Ishikawa (cell line): ENCODE measurements at regions not wholly inside any gene's neighbourhood (a gene's known extent, or its start where the extent isn't known, plus 50 kb on each side); places are given as distances from the start of the nearest gene placed in this dataset.
A peak's percentile ranks its signal among the peaks of the same experiment; 100 is the strongest.

ENCODE experiments used
- CEBPB ChIP-seq: IDR thresholded peaks from 2 replicates; pipeline ENCODE4 v1.6.1; 2012
- CREB1 ChIP-seq: IDR thresholded peaks from 2 replicates; pipeline ENCODE4 v1.6.1; 2012; ENCODE audit warnings: low read depth
- EGR1 ChIP-seq: IDR thresholded peaks from 2 replicates; pipeline ENCODE4 v1.6.1; 2012
- EP300 ChIP-seq: IDR thresholded peaks from 2 replicates; pipeline ENCODE4 v1.6.1; 2012; ENCODE audit warnings: borderline replicate concordance
- FOXM1 ChIP-seq: IDR thresholded peaks from 2 replicates; pipeline ENCODE4 v1.6.1; 2012; ENCODE audit warnings: low read depth, borderline replicate concordance
- MAX ChIP-seq: IDR thresholded peaks from 2 replicates; pipeline ENCODE4 v1.6.1; 2012
- NFIC ChIP-seq: IDR thresholded peaks from 2 replicates; pipeline ENCODE4 v1.6.1; 2012
- RAD21 ChIP-seq: IDR thresholded peaks from 2 replicates; pipeline ENCODE4 v1.6.1; 2012; ENCODE audit warnings: low read depth
- TAF1 ChIP-seq: IDR thresholded peaks from 2 replicates; pipeline ENCODE4 v1.6.1; 2012; ENCODE audit warnings: low read depth, mild to moderate bottlenecking
- TCF12 ChIP-seq: IDR thresholded peaks from 2 replicates; pipeline ENCODE4 v1.6.1; 2012; ENCODE audit warnings: low read depth
- TEAD4 ChIP-seq: IDR thresholded peaks from 2 replicates; pipeline ENCODE4 v1.6.1; 2012
- USF1 ChIP-seq: IDR thresholded peaks from 2 replicates; pipeline ENCODE4 v1.6.1; 2012
- YY1 ChIP-seq: IDR thresholded peaks from 2 replicates; pipeline ENCODE4 v1.6.1; 2012; ENCODE audit warnings: low read depth
- ZBTB7A ChIP-seq: IDR thresholded peaks from 2 replicates; pipeline ENCODE4 v1.6.1; 2012; ENCODE audit warnings: low read depth
- TF ChIP-seq, protein P1 (sequence below): IDR thresholded peaks from 2 replicates; pipeline ENCODE4 v1.6.1; 2012; ENCODE audit warnings: low read depth, mild to moderate bottlenecking

DNA sequence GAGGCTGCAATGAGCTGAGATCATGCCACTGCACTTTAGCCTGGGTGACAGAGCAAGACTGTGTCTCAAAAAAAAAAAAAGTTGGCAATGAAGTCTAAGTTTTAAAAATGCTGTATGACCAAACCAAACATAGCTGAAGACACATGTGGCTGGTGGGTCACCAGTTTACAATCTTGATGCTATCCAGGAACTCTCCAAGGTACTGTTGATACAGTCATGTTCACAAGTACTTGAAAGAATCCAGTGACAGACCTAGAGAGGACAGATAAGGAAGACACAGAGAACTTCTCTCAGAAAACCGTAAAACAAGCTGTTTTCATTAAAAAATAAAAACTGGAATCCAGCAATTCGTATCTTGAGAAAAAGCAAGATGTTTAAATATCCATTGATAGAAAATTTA is 95.7 kb downstream of the ACTBL2 start:
- TF ChIP-seq, protein P1, sequence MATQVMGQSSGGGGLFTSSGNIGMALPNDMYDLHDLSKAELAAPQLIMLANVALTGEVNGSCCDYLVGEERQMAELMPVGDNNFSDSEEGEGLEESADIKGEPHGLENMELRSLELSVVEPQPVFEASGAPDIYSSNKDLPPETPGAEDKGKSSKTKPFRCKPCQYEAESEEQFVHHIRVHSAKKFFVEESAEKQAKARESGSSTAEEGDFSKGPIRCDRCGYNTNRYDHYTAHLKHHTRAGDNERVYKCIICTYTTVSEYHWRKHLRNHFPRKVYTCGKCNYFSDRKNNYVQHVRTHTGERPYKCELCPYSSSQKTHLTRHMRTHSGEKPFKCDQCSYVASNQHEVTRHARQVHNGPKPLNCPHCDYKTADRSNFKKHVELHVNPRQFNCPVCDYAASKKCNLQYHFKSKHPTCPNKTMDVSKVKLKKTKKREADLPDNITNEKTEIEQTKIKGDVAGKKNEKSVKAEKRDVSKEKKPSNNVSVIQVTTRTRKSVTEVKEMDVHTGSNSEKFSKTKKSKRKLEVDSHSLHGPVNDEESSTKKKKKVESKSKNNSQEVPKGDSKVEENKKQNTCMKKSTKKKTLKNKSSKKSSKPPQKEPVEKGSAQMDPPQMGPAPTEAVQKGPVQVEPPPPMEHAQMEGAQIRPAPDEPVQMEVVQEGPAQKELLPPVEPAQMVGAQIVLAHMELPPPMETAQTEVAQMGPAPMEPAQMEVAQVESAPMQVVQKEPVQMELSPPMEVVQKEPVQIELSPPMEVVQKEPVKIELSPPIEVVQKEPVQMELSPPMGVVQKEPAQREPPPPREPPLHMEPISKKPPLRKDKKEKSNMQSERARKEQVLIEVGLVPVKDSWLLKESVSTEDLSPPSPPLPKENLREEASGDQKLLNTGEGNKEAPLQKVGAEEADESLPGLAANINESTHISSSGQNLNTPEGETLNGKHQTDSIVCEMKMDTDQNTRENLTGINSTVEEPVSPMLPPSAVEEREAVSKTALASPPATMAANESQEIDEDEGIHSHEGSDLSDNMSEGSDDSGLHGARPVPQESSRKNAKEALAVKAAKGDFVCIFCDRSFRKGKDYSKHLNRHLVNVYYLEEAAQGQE, result peak; percentile 80
- no peak for TF ChIP-seq TAF1

DNA sequence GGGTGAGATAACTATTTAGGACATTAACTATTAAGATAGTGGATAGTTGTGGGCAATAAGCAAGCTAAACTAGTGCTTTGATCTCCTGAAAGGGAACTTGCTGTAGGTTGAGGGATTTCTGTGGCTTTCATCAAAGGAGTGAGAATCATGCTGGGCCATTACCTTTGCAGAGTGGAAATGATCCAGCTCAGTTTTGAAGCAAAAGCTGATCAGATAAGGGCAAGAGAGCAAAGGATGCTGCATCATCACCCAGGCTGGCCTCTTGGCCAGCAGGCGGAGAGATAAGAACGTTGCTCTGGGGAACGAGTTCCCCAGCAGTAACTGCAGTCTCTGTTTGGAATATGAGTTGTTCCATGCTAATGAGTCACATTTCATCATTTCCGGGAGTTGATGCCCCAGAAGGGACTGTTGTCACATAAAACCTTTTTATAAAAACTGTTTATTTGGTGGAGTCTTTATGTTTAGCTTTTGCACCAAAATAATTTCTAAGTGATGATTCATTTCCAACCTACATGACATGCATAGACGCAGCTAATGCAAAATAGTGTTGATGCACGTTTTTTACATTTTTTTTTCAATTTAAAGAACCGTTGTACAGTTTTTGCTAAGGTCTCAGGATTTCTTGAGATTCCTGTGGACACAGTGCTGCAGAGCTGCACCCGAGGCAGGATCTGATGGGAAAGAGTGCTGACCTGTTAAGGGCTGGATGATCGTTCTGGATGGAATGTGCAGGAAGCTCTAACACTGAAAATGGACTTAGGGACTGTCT is 99.3 kb downstream of the ACTBL2 start:
- TF ChIP-seq MAX, result no peak
- TF ChIP-seq RAD21, result no peak
- TF ChIP-seq ZBTB7A, result no peak

DNA sequence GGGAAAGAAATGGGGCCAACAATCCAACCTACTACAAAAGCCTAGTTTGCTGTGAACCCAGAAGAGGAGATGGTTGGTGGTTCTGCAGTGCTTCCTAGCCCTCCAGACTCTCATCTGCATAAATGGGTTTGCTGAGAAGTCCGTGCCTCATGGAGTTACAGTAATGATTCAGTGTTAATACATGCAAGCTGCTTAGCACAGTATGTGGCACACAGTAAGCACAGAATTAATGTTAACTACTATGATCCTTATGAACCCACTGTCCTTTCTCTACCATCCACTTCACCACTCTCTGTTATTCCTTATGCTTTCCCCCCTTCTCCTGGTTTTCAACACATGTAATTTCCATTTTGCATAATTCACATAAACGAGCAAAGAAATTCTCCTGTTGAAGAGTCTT is 100.0 kb downstream of the ACTBL2 start:
- TF ChIP-seq TAF1, result no peak
- TF ChIP-seq EGR1, result no peak
- TF ChIP-seq RAD21, result no peak
- TF ChIP-seq ZBTB7A, result no peak
- TF ChIP-seq, protein P1, result no peak
- TF ChIP-seq YY1, result no peak
- TF ChIP-seq TCF12, result no peak
- TF ChIP-seq FOXM1, result no peak
- TF ChIP-seq TEAD4, result no peak
- TF ChIP-seq MAX, result no peak
- TF ChIP-seq NFIC, result no peak
- TF ChIP-seq CEBPB, result no peak
- no peak for TF ChIP-seq EP300
- TF ChIP-seq USF1, result no peak
- no peak for TF ChIP-seq CREB1

GRCh38 chr5:57370376-57370775 is 112.2 kb downstream of the ACTBL2 start:
- no peak for TF ChIP-seq EP300
- no peak for TF ChIP-seq CREB1
- TF ChIP-seq TAF1, result no peak
- no peak for TF ChIP-seq ZBTB7A
- no peak for TF ChIP-seq USF1
- TF ChIP-seq, protein P1, result no peak
- no peak for TF ChIP-seq CEBPB
- TF ChIP-seq EGR1, result no peak
- TF ChIP-seq MAX, result no peak
- TF ChIP-seq YY1, result no peak
- TF ChIP-seq TCF12, result no peak
- no peak for TF ChIP-seq RAD21
- TF ChIP-seq TEAD4, result no peak
- TF ChIP-seq FOXM1, result no peak
- no peak for TF ChIP-seq NFIC

GRCh38 chr5:57368010-57368409 is 114.6 kb downstream of the ACTBL2 start:
- no peak for TF ChIP-seq ZBTB7A
